HEK293 (cell line): ENCODE measurements at regions not wholly inside any gene's neighbourhood (a gene's known extent, or its start where the extent isn't known, plus 50 kb on each side); places are given as distances from the start of the nearest gene placed in this dataset.

Experiments
- CTCF ChIA-PET: fragments of 350-600 bp; formaldehyde crosslinking; extraction: SDS; loops from one replicate; lab custom pipeline; 2021; ENCODE audit warnings: antibody characterized with exemption; lab: Yijun Ruan, JAX
- POLR2A ChIA-PET: fragments of 300-600 bp; formaldehyde crosslinking; extraction: SDS; loops from one replicate; lab custom pipeline; 2020; ENCODE audit warnings: antibody characterized with exemption, inconsistent platforms; lab: Yijun Ruan, JAX
- H3K27ac ChIP-seq: fragments of 200-500 bp; sonication (Bioruptor generic); 2 replicates; pipeline ENCODE4 v1.5.1; 2014; ENCODE audit warnings: low read depth, low read length, control low read depth, inconsistent platforms; ENCODE audit errors: extremely low read depth
- H3K36me3 ChIP-seq, 2 experiments: fragments of 200-500 bp in 1 of 2; sonication (Bioruptor generic) in 1 of 2; 1 replicate in 1 of 2; 2 replicates in 1 of 2; pipeline ENCODE4 v1.5.1; 2014 to 2017; ENCODE audit warnings: inconsistent platforms in 2 of 2, low read length in 2 of 2; ENCODE audit not compliant: control insufficient read depth in 2 of 2, insufficient read depth in 1 of 2
- H3K4me1 ChIP-seq: fragments of 200-500 bp; sonication (Bioruptor generic); 2 replicates; pipeline ENCODE4 v1.5.1; 2014; ENCODE audit warnings: mild to moderate bottlenecking, low read length, inconsistent platforms; ENCODE audit not compliant: control insufficient read depth, insufficient read depth
- H3K4me3 ChIP-seq: 2 replicates; pipeline ENCODE4 v1.5.1; 2011; ENCODE audit warnings: low read depth, mild to moderate bottlenecking, control low read depth, low read length, moderate library complexity
- H3K9me3 ChIP-seq: fragments of 200-500 bp; sonication (Bioruptor generic); 2 replicates; pipeline ENCODE4 v1.5.1; 2014; ENCODE audit warnings: low read depth, low read length, inconsistent platforms; ENCODE audit not compliant: control insufficient read depth, insufficient read depth
- ATF2 ChIP-seq: fragments of 450-650 bp; formaldehyde crosslinking; IDR thresholded peaks from 2 replicates; pipeline ENCODE4 v1.5.1; 2016; ENCODE audit warnings: missing biosample characterization, missing genetic modification characterization, low read depth
- EGR2 ChIP-seq: fragments of 450-650 bp; formaldehyde crosslinking; IDR thresholded peaks from 2 replicates; pipeline ENCODE4 v1.5.1; 2016; ENCODE audit warnings: low read depth, missing biosample characterization, missing genetic modification characterization
- FEZF1 ChIP-seq: fragments of 450-650 bp; formaldehyde crosslinking; IDR thresholded peaks from 2 replicates; pipeline ENCODE4 v1.5.1; 2016; ENCODE audit warnings: missing biosample characterization, missing genetic modification characterization
- GFI1B ChIP-seq: fragments of 450-650 bp; formaldehyde crosslinking; IDR thresholded peaks from 2 replicates; pipeline ENCODE4 v1.5.1; 2016; ENCODE audit warnings: missing biosample characterization, missing genetic modification characterization
- GLI2 ChIP-seq: fragments of 450-650 bp; formaldehyde crosslinking; IDR thresholded peaks from 2 replicates; pipeline ENCODE4; 2017; ENCODE audit warnings: missing biosample characterization, missing genetic modification characterization, low read depth, borderline replicate concordance
- KLF9 ChIP-seq: fragments of 450-650 bp; formaldehyde crosslinking; IDR thresholded peaks from 2 replicates; pipeline ENCODE4 v1.5.1; 2016; ENCODE audit warnings: missing biosample characterization, missing genetic modification characterization, low read depth
- TRIM28 ChIP-seq: IDR thresholded peaks from 2 replicates; pipeline ENCODE4 v1.6.1; 2011; ENCODE audit warnings: low read length, control low read depth, borderline replicate concordance
- ZBTB10 ChIP-seq: fragments of 450-650 bp; formaldehyde crosslinking; IDR thresholded peaks from 2 replicates; pipeline ENCODE4 v1.5.1; 2016; ENCODE audit warnings: missing biosample characterization, missing genetic modification characterization
- ZBTB26 ChIP-seq: fragments of 450-650 bp; formaldehyde crosslinking; optimal IDR thresholded peaks from 2 replicates; pipeline ENCODE3; 2016; ENCODE audit warnings: missing biosample characterization, mild to moderate bottlenecking, missing genetic modification characterization
- ZFP69B ChIP-seq: fragments of 450-650 bp; formaldehyde crosslinking; IDR thresholded peaks from 2 replicates; pipeline ENCODE4 v1.5.1; 2016; ENCODE audit warnings: missing biosample characterization, missing genetic modification characterization
- ZNF132 ChIP-seq: fragments of 450-650 bp; formaldehyde crosslinking; IDR thresholded peaks from 2 replicates; pipeline ENCODE4 v1.5.1; 2017; ENCODE audit warnings: missing biosample characterization, missing genetic modification characterization, borderline replicate concordance
- ZNF138 ChIP-seq: fragments of 450-650 bp; formaldehyde crosslinking; IDR thresholded peaks from 2 replicates; pipeline ENCODE4 v1.5.1; 2016; ENCODE audit warnings: missing biosample characterization, missing genetic modification characterization, borderline replicate concordance
- ZNF169 ChIP-seq: fragments of 450-650 bp; formaldehyde crosslinking; IDR thresholded peaks from 2 replicates; pipeline ENCODE4 v1.5.1; 2016; ENCODE audit warnings: missing biosample characterization, missing genetic modification characterization
- ZNF416 ChIP-seq: fragments of 450-650 bp; formaldehyde crosslinking; IDR thresholded peaks from 2 replicates; pipeline ENCODE4 v1.5.1; 2016; ENCODE audit warnings: missing biosample characterization, missing genetic modification characterization
- ZNF423 ChIP-seq: fragments of 450-650 bp; formaldehyde crosslinking; IDR thresholded peaks from 2 replicates; pipeline ENCODE4 v1.5.1; 2016; ENCODE audit warnings: missing biosample characterization, missing genetic modification characterization
- ZNF544 ChIP-seq: fragments of 450-650 bp; formaldehyde crosslinking; IDR thresholded peaks from 2 replicates; pipeline ENCODE4 v1.5.0; 2017; ENCODE audit warnings: missing biosample characterization, missing genetic modification characterization
- ZNF580 ChIP-seq: fragments of 450-650 bp; formaldehyde crosslinking; IDR thresholded peaks from 2 replicates; pipeline ENCODE4 v1.5.1; 2016; ENCODE audit warnings: missing biosample characterization, missing genetic modification characterization
- ZNF623 ChIP-seq: fragments of 450-650 bp; formaldehyde crosslinking; IDR thresholded peaks from 2 replicates; pipeline ENCODE4 v1.5.1; 2016; ENCODE audit warnings: missing biosample characterization, missing genetic modification characterization
- ZNF639 ChIP-seq: fragments of 450-650 bp; formaldehyde crosslinking; IDR thresholded peaks from 2 replicates; pipeline ENCODE4 v1.5.1; 2016; ENCODE audit warnings: missing biosample characterization, missing genetic modification characterization
- ZNF747 ChIP-seq: fragments of 450-650 bp; formaldehyde crosslinking; IDR thresholded peaks from 2 replicates; pipeline ENCODE4 v1.5.1; 2016; ENCODE audit warnings: missing biosample characterization, missing genetic modification characterization
- ZNF792 ChIP-seq: fragments of 450-650 bp; formaldehyde crosslinking; IDR thresholded peaks from 2 replicates; pipeline ENCODE4 v1.5.1; 2016; ENCODE audit warnings: missing biosample characterization, missing genetic modification characterization

- CTCF ChIA-PET: interaction anchor here (1.1 kb wide), 1 partner anchor 46 kb away, joined by 3 read pairs; no protein-coding TSS in a partner anchor
Measured at GRCh38 chrX:10070714-10071436, 85.9 kb upstream of the CLCN4 start.

GRCh38 chrX:10071451-10072144 is 85.2 kb upstream of the CLCN4 start:
- Histone ChIP-seq H3K36me3 (peaks cover 0 to 17% of the 10 kb centered on the region in 2 experiments; a peak in 1 of 3 replicates), H3K27ac (no peak overlapping the region), H3K4me3 (no peak overlapping the region), H3K4me1 (no peaks in the 10 kb centered on the region), H3K9me3 (no peaks in the 10 kb centered on the region)
- ChIA-PET POLR2A (no interaction called here), CTCF (interaction anchor here (1.1 to 1.2 kb wide), 2 partner anchors 18 to 47 kb away, joined by 3 read pairs; no protein-coding TSS in a partner anchor)
- TF ChIP-seq GFI1B (tag by site-specific recombination): no peak
- no peak for TF ChIP-seq ZNF747 (tag by site-specific recombination)
- TF ChIP-seq ATF2 (tag by site-specific recombination): no peak
- no peak for TF ChIP-seq ZNF580 (tag by site-specific recombination)
- TF ChIP-seq ZNF544 (tag by site-specific recombination): no peak
- no peak for TF ChIP-seq ZBTB26 (tag by site-specific recombination)
- TF ChIP-seq, all 188 proteins: peak for 0

More at GRCh38 chrX:10070714-10071436, 85.9 kb upstream of the CLCN4 start:
- Histone ChIP-seq H3K36me3 (peaks cover 0 to 17% of the 10 kb centered on the region in 2 experiments; a peak in 1 of 3 replicates), H3K9me3 (no peaks in the 10 kb centered on the region), H3K27ac (no peak overlapping the region), H3K4me1 (no peaks in the 10 kb centered on the region), H3K4me3 (no peak overlapping the region)
- POLR2A ChIA-PET: no interaction called here
- no peak for TF ChIP-seq ZNF169 (tag by site-specific recombination)
- no peak for TF ChIP-seq EGR2
- no peak for TF ChIP-seq ZNF623 (tag by site-specific recombination)
- TF ChIP-seq FEZF1: no peak
- TF ChIP-seq ZNF132 (tag by site-specific recombination): no peak

GRCh38 chrX:10072786-10073568 is 83.8 kb upstream of the CLCN4 start:
- Histone ChIP-seq H3K36me3 (peaks cover 0 to 9% of the 10 kb centered on the region in 2 experiments; a peak in 1 of 3 replicates), H3K4me3 (no peak overlapping the region), H3K9me3 (no peaks in the 10 kb centered on the region), H3K27ac (no peak overlapping the region), H3K4me1 (no peaks in the 10 kb centered on the region)
- CTCF ChIA-PET: interaction anchor here (0.6 to 1.2 kb wide), 2 partner anchors 20 to 78 kb away, joined by 3 to 4 read pairs; no protein-coding TSS in a partner anchor
- TF ChIP-seq ZNF639 (no peak), ZFP69B (no peak), ZNF416 (tag by site-specific recombination) (no peak), ZNF423 (tag by site-specific recombination) (no peak), ZNF792 (no peak), ZBTB10 (tag by site-specific recombination) (no peak), ZNF138 (no peak), KLF9 (tag by site-specific recombination) (no peak), GLI2 (tag by site-specific recombination) (no peak), TRIM28 (no peak)
- POLR2A ChIA-PET: no interaction called here
